H9 (cell line): ENCODE measurements at regions not wholly inside any gene's neighbourhood (a gene's known extent, or its start where the extent isn't known, plus 50 kb on each side); places are given as distances from the start of the nearest gene placed in this dataset.

Source experiments
- DNase-seq: peaks from one replicate; pipeline ENCODE4 v3.0.0-alpha.2; 2017
- H2AFZ ChIP-seq: one replicate; pipeline ENCODE4 v1.6.1; 2013; ENCODE audit warnings: mild to moderate bottlenecking, low read length, control low read depth, moderate library complexity
- H2AK5ac ChIP-seq: 2 replicates; pipeline ENCODE4 v1.6.1; 2013; ENCODE audit warnings: low read length, control low read depth, mixed read lengths; ENCODE audit not compliant: insufficient read length
- H2BK120ac ChIP-seq: one replicate; pipeline ENCODE4 v1.6.1; 2013; ENCODE audit warnings: low read depth, mild to moderate bottlenecking, low read length, control low read depth, inconsistent platforms; ENCODE audit not compliant: poor library complexity, severe bottlenecking
- H2BK12ac ChIP-seq: 2 replicates; pipeline ENCODE4 v1.6.1; 2013; ENCODE audit warnings: low read length, control low read depth, mixed read lengths, low read depth; ENCODE audit not compliant: insufficient read length
- H2BK15ac ChIP-seq: 2 replicates; pipeline ENCODE4 v1.6.1; 2013; ENCODE audit warnings: low read depth, low read length, control low read depth
- H2BK20ac ChIP-seq: one replicate; pipeline ENCODE4 v1.6.1; 2013; ENCODE audit warnings: low read depth, mild to moderate bottlenecking, low read length, control low read depth, inconsistent platforms; ENCODE audit not compliant: poor library complexity, severe bottlenecking
- H2BK5ac ChIP-seq: 2 replicates; pipeline ENCODE4 v1.6.1; 2013; ENCODE audit warnings: low read length, control low read depth, mixed read lengths; ENCODE audit not compliant: insufficient read length
- H3K14ac ChIP-seq: 2 replicates; pipeline ENCODE4 v1.6.1; 2013; ENCODE audit warnings: low read length, control low read depth; ENCODE audit not compliant: insufficient read depth
- H3K18ac ChIP-seq: 2 replicates; pipeline ENCODE4 v1.6.1; 2013; ENCODE audit warnings: low read depth, mild to moderate bottlenecking, mixed read lengths, low read length, control low read depth; ENCODE audit not compliant: insufficient read length
- H3K23ac ChIP-seq: 2 replicates; pipeline ENCODE4 v1.6.1; 2013; ENCODE audit warnings: low read length, control low read depth, mixed read lengths, low read depth; ENCODE audit not compliant: insufficient read length
- H3K23me2 ChIP-seq: 2 replicates; pipeline ENCODE4 v1.6.1; 2013; ENCODE audit warnings: low read depth, mild to moderate bottlenecking, mixed read lengths, low read length, control low read depth; ENCODE audit not compliant: insufficient read length, poor library complexity, severe bottlenecking
- H3K27ac ChIP-seq: 2 replicates; pipeline ENCODE4 v1.5.1; 2013; ENCODE audit warnings: low read length, control low read depth, mixed read lengths, low read depth; ENCODE audit not compliant: insufficient read length
- H3K27me3 ChIP-seq: 2 replicates; pipeline ENCODE4 v1.6.1; 2013; ENCODE audit warnings: low read length, control low read depth, inconsistent platforms; ENCODE audit not compliant: insufficient read depth
- H3K4ac ChIP-seq: 2 replicates; pipeline ENCODE4 v1.6.1; 2013; ENCODE audit warnings: low read depth, mild to moderate bottlenecking, control low read depth, inconsistent platforms, low read length, moderate library complexity
- H3K4me1 ChIP-seq: 2 replicates; pipeline ENCODE4 v1.6.1; 2013; ENCODE audit warnings: low read length, control low read depth, inconsistent platforms; ENCODE audit not compliant: insufficient read depth
- H3K4me2 ChIP-seq: 2 replicates; pipeline ENCODE4 v1.6.1; 2013; ENCODE audit warnings: low read length, control low read depth, mixed read lengths; ENCODE audit not compliant: insufficient read length, insufficient read depth
- H3K56ac ChIP-seq: 2 replicates; pipeline ENCODE4 v1.6.1; 2013; ENCODE audit warnings: low read depth, mild to moderate bottlenecking, mixed read lengths, low read length, control low read depth; ENCODE audit not compliant: insufficient read length
- H3K79me1 ChIP-seq: 2 replicates; pipeline ENCODE4 v1.6.1; 2013; ENCODE audit warnings: low read depth, mild to moderate bottlenecking, moderate library complexity, low read length, control low read depth, inconsistent platforms; ENCODE audit not compliant: insufficient read depth, poor library complexity, severe bottlenecking
- H3K79me2 ChIP-seq: 2 replicates; pipeline ENCODE4 v1.6.1; 2013; ENCODE audit warnings: low read length, control low read depth, inconsistent platforms; ENCODE audit not compliant: insufficient read depth
- H3K9ac ChIP-seq: 2 replicates; pipeline ENCODE4 v1.6.1; 2013; ENCODE audit warnings: low read length, control low read depth, mixed read lengths; ENCODE audit not compliant: insufficient read length; ENCODE audit errors: extremely low read depth
- H3K9me3 ChIP-seq: one replicate; pipeline ENCODE4 v1.6.1; 2013; ENCODE audit warnings: low read depth, low read length, inconsistent platforms; ENCODE audit not compliant: control insufficient read depth
- H3T11ph ChIP-seq: one replicate; pipeline ENCODE4 v1.6.1; 2013; ENCODE audit warnings: mild to moderate bottlenecking, low read length, control low read depth, inconsistent platforms
- H4K20me1 ChIP-seq: one replicate; pipeline ENCODE4 v1.6.1; 2013; ENCODE audit not compliant: control insufficient read depth, insufficient read length, insufficient read depth
- H4K5ac ChIP-seq: 2 replicates; pipeline ENCODE4 v1.6.1; 2013; ENCODE audit warnings: low read depth, mild to moderate bottlenecking, mixed read lengths, low read length, control low read depth; ENCODE audit not compliant: insufficient read length
- H4K8ac ChIP-seq: replicated peaks from 2 replicates; pipeline ENCODE4 v1.6.1; 2013; ENCODE audit warnings: low read length, control low read depth, mixed read lengths, low read depth; ENCODE audit not compliant: insufficient read length
- H4K91ac ChIP-seq: 2 replicates; pipeline ENCODE4 v1.6.1; 2013; ENCODE audit warnings: low read depth, mild to moderate bottlenecking, moderate library complexity, mixed read lengths, low read length, control low read depth; ENCODE audit not compliant: insufficient read length
- H3K27ac Mint-ChIP-seq, 3 experiments: 2 replicates in 2 of 3; 3 replicates in 1 of 3; pipeline ENCODE4 v1.8.0; 2020 to 2021; ENCODE audit warnings: mixed read lengths in 3 of 3, mild to moderate bottlenecking in 1 of 3, moderate library complexity in 1 of 3
- H3K27me3 Mint-ChIP-seq: 2 replicates; pipeline ENCODE4 v1.8.0; 2021; ENCODE audit warnings: low read depth, mild to moderate bottlenecking, moderate library complexity, mixed read lengths
- H3K36me3 Mint-ChIP-seq, 3 experiments: 2 replicates in 2 of 3; 3 replicates in 1 of 3; pipeline ENCODE4 v1.8.0; 2020 to 2021; ENCODE audit warnings: low read depth in 3 of 3, mixed read lengths in 3 of 3; ENCODE audit not compliant: insufficient read depth in 1 of 3
- H3K4me1 Mint-ChIP-seq, 2 experiments: 2 replicates each; pipeline ENCODE4 v1.8.0; 2020; ENCODE audit warnings: mixed read lengths in 2 of 2
- H3K4me3 Mint-ChIP-seq, 2 experiments: 2 replicates in 1 of 2; 3 replicates in 1 of 2; pipeline ENCODE4 v1.8.0; 2020 to 2021; ENCODE audit warnings: mild to moderate bottlenecking in 2 of 2, mixed read lengths in 2 of 2, moderate library complexity in 1 of 2
- H3K9me3 Mint-ChIP-seq, 2 experiments: 2 replicates in 1 of 2; 3 replicates in 1 of 2; pipeline ENCODE4 v1.8.0; 2020; ENCODE audit warnings: mild to moderate bottlenecking in 2 of 2, mixed read lengths in 2 of 2, moderate library complexity in 1 of 2
- CTCF ChIP-seq: fragments of 200-600 bp; sonication (generic); conservative IDR thresholded peaks from 3 replicates; pipeline ENCODE4 v1.8.0; 2021; ENCODE audit warnings: antibody characterized with exemption, mild to moderate bottlenecking
- WGBS: extraction: QIAGEN DNeasy Blood & Tissue Kit; methylation state at CpG from one replicate; pipeline ENCODE4 v1.1.7; 2013; ENCODE audit warnings: missing lambda C conversion rate, low lambda C conversion rate, mixed read lengths; ENCODE audit not compliant: insufficient read length; ENCODE audit errors: extremely low coverage; 5-methylcytosine and 5-hydroxymethylcytosine counted together

GRCh38 chr10:28959850-28960501 lies 282.7 kb downstream of the BAMBI start:
- Histone ChIP-seq H3K79me1 (no peaks in the 10 kb centered on the region), H4K5ac (no peak overlapping the region), H2AK5ac (no peak overlapping the region), H3T11ph (no peak overlapping the region), H3K4me2 (no peak overlapping the region), H3K23ac (no peak overlapping the region), H2AFZ (no peak overlapping the region), H3K14ac (no peak overlapping the region), H3K23me2 (no peaks in the 10 kb centered on the region), H4K91ac (no peak overlapping the region), H4K8ac (no peak overlapping the region), H3K4me1 (no peaks in the 10 kb centered on the region), H2BK12ac (no peak overlapping the region), H3K9me3 (no peaks in the 10 kb centered on the region), H3K9ac (no peak overlapping the region), H3K18ac (no peak overlapping the region), H3K27ac (no peak overlapping the region), H4K20me1 (no peaks in the 10 kb centered on the region), H3K27me3 (no peaks in the 10 kb centered on the region), H2BK20ac (no peak overlapping the region), H3K4ac (no peak overlapping the region), H2BK5ac (no peak overlapping the region), H2BK120ac (no peak overlapping the region), H3K56ac (no peak overlapping the region), H2BK15ac (no peak overlapping the region), H3K79me2 (no peaks in the 10 kb centered on the region)
- WGBS = no CpG with 5 or more reads among the region's 7 CpGs
- H3K9me3 Mint-ChIP-seq = peaks cover 7 to 16% of the 10 kb centered on the region in 2 experiments; a peak in 3 of 5 replicates
- H3K27ac Mint-ChIP-seq = peak overlapping the region in 1 of 3 experiments; percentile 0; a peak in 1 of 7 replicates
- peaks cover 5 to 9% of the 10 kb centered on the region in 2 experiments for H3K4me1 Mint-ChIP-seq
- peaks cover 0 to 14% (median 3%) of the 10 kb centered on the region in 3 experiments; a peak in 3 of 7 replicates for H3K36me3 Mint-ChIP-seq
- TF ChIP-seq CTCF = no peak
- H3K27me3 Mint-ChIP-seq = no peaks in the 10 kb centered on the region
- no peak overlapping the region for H3K4me3 Mint-ChIP-seq
- no peak for DNase-seq
